WERI-Rb-1 (cell line): ENCODE measurements at regions not wholly inside any gene's neighbourhood (a gene's known extent, or its start where the extent isn't known, plus 50 kb on each side); places are given as distances from the start of the nearest gene placed in this dataset.
A peak's percentile ranks its signal among the peaks of the same experiment; 100 is the strongest.
"Not testable (repeated sequence)": the region's sequence is repeated elsewhere in the genome, so short reads cannot be mapped to it uniquely, and the experiment has no call there.

Source experiments
- DNase-seq: peaks from one replicate; pipeline ENCODE4 v3.0.0-alpha.2; 2020
- H3K27ac ChIP-seq: fragments of 250-450 bp; sonication (Bioruptor Pico); 2 replicates; pipeline ENCODE4 v1.5.1; 2020; ENCODE audit warnings: mild to moderate bottlenecking, moderate library complexity
- H3K27me3 ChIP-seq: fragments of 250-450 bp; sonication (Bioruptor Pico); 2 replicates; pipeline ENCODE4 v1.5.1; 2021; ENCODE audit warnings: mild to moderate bottlenecking, low read depth, moderate library complexity; ENCODE audit not compliant: insufficient read depth, severe bottlenecking
- H3K36me3 ChIP-seq: fragments of 250-450 bp; sonication (Bioruptor Pico); 2 replicates; pipeline ENCODE4 v1.5.1; 2020; ENCODE audit warnings: mild to moderate bottlenecking, moderate library complexity
- H3K4me3 ChIP-seq: 2 replicates; pipeline ENCODE4 v1.5.1; 2011; ENCODE audit warnings: low read depth, mild to moderate bottlenecking, control low read depth, low read length
- H3K9me3 ChIP-seq: fragments of 250-450 bp; sonication (Bioruptor Pico); 2 replicates; pipeline ENCODE4 v1.5.1; 2021; ENCODE audit warnings: mild to moderate bottlenecking, moderate library complexity; ENCODE audit not compliant: severe bottlenecking
- TF ChIP-seq, protein P1 (sequence below): IDR thresholded peaks from 2 replicates; pipeline ENCODE4 v1.5.1; 2011; ENCODE audit warnings: low read depth, mild to moderate bottlenecking, control low read depth, inconsistent platforms, low read length

DNA sequence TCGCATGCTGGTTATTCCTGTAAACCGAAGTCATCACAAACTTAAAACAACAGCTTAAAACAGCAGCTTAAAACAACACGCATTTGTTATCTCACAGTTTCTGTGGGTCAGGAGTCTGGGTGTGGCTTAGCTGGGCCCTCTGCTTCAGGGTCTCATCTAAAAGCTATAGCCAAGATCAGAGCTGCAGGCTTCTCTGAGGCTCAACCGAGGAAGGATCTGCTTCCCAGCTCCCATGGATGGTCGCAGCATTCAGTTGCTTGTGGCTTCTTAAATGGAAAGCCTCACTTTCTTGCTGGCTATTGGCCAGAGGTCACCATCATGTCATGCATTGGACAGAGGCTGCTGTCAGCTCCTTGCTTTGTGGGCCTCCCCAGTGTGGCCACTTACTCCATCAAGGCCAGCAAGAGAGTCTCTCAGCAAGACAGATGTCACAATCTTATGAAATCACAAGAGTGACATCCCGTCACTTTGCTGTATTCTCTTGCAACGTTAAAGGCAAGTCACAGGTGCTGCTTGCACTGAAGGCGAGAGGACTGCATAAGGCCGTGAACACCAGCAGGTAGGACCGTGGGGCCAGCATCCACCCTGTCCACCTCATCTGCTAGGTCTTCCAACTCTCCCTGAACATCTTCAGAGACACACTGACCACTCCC, 117.9 kb upstream of the TNRC6C start:
- Histone ChIP-seq H3K27me3 (no peaks in the 10 kb centered on the region), H3K36me3 (no peaks in the 10 kb centered on the region), H3K4me3 (no peak overlapping the region), H3K9me3 (no peaks in the 10 kb centered on the region), H3K27ac (no peak overlapping the region)
- TF ChIP-seq, protein P1, sequence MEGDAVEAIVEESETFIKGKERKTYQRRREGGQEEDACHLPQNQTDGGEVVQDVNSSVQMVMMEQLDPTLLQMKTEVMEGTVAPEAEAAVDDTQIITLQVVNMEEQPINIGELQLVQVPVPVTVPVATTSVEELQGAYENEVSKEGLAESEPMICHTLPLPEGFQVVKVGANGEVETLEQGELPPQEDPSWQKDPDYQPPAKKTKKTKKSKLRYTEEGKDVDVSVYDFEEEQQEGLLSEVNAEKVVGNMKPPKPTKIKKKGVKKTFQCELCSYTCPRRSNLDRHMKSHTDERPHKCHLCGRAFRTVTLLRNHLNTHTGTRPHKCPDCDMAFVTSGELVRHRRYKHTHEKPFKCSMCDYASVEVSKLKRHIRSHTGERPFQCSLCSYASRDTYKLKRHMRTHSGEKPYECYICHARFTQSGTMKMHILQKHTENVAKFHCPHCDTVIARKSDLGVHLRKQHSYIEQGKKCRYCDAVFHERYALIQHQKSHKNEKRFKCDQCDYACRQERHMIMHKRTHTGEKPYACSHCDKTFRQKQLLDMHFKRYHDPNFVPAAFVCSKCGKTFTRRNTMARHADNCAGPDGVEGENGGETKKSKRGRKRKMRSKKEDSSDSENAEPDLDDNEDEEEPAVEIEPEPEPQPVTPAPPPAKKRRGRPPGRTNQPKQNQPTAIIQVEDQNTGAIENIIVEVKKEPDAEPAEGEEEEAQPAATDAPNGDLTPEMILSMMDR = no peak
- DNase-seq = no peak

DNA sequence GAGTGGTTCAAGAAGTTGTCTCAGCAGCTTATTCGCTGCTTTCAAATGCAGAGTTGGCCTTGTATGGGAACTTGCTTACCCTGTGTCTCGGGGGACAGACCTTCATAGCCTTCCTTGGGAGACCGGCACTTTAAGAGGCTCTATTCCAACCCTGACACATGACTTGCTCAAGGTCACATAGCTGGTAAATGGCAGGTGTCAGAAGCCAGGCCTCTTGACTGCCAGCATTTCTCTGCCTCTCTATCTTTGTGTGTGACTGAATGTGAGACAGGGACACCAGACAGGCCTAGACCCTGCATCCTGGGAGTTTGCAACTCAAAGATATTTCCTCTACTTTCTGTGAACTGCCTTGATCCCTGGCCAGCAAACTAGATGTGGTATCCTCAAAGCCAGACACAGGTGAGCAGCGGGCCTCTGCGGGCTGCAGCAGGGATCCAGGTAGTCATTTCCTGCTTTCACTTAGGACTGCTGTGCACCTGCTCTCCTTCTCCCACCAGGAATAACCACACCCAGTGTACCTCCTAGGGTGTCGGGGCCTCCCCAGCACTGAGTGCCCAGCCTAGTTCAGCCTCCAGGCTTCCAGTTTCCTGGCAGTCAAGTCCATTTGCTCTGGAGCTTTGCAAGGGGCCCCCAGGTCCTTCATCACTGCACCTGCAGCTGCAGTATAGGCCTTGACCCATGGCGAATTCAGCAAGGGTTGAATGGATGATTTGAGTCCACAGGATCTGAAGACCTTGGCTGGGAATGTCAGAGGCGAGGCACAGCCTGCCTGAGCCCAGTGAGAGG, 116.6 kb upstream of the TNRC6C start:
- TF ChIP-seq, protein P1 = no peak
- no peak overlapping the region for H3K4me3 ChIP-seq
- H3K27ac ChIP-seq = peak overlapping the region; percentile 32
- DNase-seq = no peak
- no peaks in the 10 kb centered on the region for H3K27me3 ChIP-seq
- no peaks in the 10 kb centered on the region for H3K36me3 ChIP-seq
- no peaks in the 10 kb centered on the region for H3K9me3 ChIP-seq

DNA sequence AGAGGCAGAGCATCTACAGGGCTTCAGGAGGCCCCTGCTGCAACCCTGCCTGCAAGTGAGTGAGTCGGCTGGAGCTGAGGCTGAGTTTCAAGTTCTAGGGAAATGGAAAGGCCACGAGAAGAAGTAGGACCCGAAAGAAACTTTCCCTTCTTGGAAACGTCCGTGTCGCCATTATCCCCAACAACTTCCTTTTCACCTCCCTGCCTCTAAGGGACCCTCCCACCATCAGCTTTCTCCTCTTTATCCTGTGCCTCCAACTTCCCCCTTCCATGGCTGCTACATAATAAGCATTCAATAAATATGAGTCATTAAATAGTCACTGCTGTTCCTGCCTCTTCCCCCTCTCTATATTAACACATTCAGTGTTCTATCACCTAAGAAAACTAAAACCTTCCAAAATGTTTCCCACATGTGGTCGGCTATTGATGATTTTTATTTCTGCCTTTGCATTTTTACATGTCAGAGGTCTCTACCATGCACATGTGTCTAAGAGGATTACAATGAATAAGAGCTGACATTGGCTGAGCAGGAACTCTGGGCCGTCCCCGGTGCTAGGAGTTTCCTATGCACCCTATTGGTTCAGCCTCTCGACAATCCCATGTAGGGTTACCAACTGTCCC, 115.9 kb upstream of the TNRC6C start:
- peak; percentile 74 for DNase-seq
- peak overlapping the region; percentile 32 for H3K27ac ChIP-seq
- TF ChIP-seq, protein P1 = no peak

DNA sequence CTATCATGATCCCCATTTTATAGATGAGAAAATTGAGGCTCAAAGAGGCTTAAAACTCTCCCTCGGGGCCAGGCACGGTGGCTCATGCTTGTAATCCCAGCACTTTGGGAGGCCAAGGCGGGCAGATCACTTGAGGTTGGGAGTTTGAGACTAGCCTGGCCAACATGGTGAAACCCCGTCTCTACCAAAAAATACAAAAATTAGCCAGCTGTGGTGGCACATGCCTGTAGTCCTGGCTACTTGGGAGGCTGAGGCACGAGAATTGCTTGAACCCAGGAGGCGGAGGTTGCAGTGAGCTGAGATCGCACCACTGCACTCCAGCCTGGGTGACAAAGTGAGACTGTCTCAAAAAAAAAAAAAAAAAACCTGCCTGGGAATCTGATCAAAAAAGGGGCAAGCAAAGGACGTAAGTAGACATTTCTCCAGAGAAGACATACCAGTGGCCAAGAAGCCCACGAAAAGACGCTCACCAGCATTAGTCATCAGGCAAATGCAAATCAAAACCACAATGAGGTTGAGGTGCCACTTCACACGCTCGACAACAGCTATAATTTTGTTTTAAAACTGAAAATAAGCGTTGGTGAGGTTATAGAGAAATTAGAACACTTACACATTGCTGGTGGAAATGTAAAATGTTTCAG, 115.1 kb upstream of the TNRC6C start:
- H3K4me3 ChIP-seq, DNase-seq, H3K9me3 ChIP-seq, H3K36me3 ChIP-seq, H3K27me3 ChIP-seq: not testable (repeated sequence)
- H3K27ac ChIP-seq = 0 out of 2 replicates have a peak overlapping the region, but pooled peaks have one; percentile 2

More for the DNA sequence above, 115.9 kb upstream of the TNRC6C start:
- H3K9me3 ChIP-seq = no peaks in the 10 kb centered on the region
- no peaks in the 10 kb centered on the region for H3K36me3 ChIP-seq
- H3K4me3 ChIP-seq = no peak overlapping the region
- H3K27me3 ChIP-seq = no peaks in the 10 kb centered on the region

DNA sequence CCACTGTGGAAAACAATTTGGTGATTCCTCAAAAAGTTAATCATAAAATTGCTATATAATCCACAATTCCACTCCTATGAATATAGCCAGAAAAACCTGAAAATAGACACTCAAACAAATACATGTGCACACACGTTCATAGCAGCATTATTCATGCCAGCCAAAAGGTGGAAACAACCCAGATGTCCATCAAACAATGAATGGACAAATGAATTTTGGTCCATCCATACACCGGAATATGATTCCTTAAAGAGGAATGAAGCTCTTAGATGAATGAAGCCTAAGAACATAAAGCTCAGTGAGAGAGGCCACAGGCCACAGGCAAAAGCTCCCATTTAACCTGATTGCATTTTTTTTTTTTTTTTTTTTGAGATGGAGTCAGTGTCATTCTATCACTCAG, 114.6 kb upstream of the TNRC6C start:
- TF ChIP-seq, protein P1 = no peak
- Histone ChIP-seq H3K4me3 (no peak overlapping the region), H3K9me3 (no peaks in the 10 kb centered on the region), H3K36me3 (no peaks in the 10 kb centered on the region), H3K27me3 (no peaks in the 10 kb centered on the region), H3K27ac (no peak overlapping the region)
- DNase-seq = no peak

DNA sequence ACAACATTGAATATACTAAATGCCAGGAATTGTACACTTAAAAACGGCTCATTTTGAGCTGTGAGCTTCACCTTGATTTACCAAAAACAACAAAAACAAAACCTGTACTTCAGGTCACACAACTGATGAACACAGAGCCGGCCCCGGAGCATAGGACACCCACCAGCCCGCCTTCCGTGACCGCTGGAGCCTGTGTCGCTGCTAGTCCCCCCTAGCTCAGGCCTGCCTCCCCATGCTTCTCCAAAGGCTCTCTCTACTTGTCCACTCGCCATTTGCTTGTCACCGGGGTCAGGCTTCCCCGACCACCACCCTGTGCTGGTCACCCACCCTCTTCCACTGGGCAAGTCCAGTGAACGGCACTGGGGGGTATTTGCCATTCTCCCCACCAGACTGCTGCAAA, 113.8 kb upstream of the TNRC6C start:
- Histone ChIP-seq H3K4me3 (no peak overlapping the region), H3K27me3 (no peaks in the 10 kb centered on the region), H3K27ac (no peak overlapping the region), H3K9me3 (no peaks in the 10 kb centered on the region), H3K36me3 (no peaks in the 10 kb centered on the region)
- DNase-seq = no peak
- TF ChIP-seq, protein P1 = no peak
